SU-DHL-6 (cell line): ENCODE measurements at regions not wholly inside any gene's neighbourhood (a gene's known extent, or its start where the extent isn't known, plus 50 kb on each side); places are given as distances from the start of the nearest gene placed in this dataset.

Experiments used
- EZH2phosphoT487 ChIP-seq: fragments of 200-600 bp; sonication (generic), shearing (Covaris generic); conservative IDR thresholded peaks from 2 replicates; pipeline ENCODE4 v1.6.1; 2018; ENCODE audit warnings: mild to moderate bottlenecking, antibody characterized with exemption, low read length, moderate library complexity, mixed read lengths
- TF ChIP-seq, protein P1 (sequence below): fragments of 200-600 bp; sonication (generic); IDR thresholded peaks from one replicate; pipeline ENCODE4 v1.5.1; 2017; ENCODE audit warnings: antibody characterized with exemption, mild to moderate bottlenecking, low read length, moderate library complexity; ENCODE audit not compliant: insufficient read depth, poor library complexity, severe bottlenecking

DNA sequence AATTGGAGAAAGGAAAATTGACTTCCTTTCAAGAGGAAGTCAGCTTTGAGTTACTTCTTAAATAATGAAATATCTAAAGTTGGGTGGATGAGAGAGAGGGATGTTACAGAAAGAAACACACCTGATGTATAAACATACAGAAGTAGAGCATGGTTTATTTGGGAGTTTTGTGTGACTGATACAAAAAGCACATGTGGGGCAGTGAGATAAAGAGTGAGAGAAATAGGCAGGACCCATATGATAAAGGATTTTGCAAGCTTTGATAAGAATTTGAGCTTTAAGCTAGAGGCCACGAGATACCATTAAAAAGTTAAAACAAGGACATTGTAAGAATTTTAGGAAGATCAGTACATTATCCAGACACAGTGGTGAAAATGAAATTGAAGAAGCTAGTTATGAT is 263.3 kb upstream of the GPRIN3 start:
- TF ChIP-seq, protein P1, sequence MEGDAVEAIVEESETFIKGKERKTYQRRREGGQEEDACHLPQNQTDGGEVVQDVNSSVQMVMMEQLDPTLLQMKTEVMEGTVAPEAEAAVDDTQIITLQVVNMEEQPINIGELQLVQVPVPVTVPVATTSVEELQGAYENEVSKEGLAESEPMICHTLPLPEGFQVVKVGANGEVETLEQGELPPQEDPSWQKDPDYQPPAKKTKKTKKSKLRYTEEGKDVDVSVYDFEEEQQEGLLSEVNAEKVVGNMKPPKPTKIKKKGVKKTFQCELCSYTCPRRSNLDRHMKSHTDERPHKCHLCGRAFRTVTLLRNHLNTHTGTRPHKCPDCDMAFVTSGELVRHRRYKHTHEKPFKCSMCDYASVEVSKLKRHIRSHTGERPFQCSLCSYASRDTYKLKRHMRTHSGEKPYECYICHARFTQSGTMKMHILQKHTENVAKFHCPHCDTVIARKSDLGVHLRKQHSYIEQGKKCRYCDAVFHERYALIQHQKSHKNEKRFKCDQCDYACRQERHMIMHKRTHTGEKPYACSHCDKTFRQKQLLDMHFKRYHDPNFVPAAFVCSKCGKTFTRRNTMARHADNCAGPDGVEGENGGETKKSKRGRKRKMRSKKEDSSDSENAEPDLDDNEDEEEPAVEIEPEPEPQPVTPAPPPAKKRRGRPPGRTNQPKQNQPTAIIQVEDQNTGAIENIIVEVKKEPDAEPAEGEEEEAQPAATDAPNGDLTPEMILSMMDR, result no peak
- no peak for TF ChIP-seq EZH2phosphoT487
